Peyer's patch (tissue), 4 donors: ENCODE measurements at regions not wholly inside any gene's neighbourhood (a gene's known extent, or its start where the extent isn't known, plus 50 kb on each side); places are given as distances from the start of the nearest gene placed in this dataset.
"Not testable (repeated sequence)": the region's sequence is repeated elsewhere in the genome, so short reads cannot be mapped to it uniquely, and the experiment has no call there.

Source experiments
- DNase-seq, 3 donors: peaks; one replicate each; pipeline ENCODE4 v3.0.0-alpha.2; 2017 to 2019
- H3K27ac ChIP-seq, 4 donors: fragments of 200-600 bp; sonication (generic); one replicate each; pipeline ENCODE4 v1.5.1; 2016 to 2019
- H3K27me3 ChIP-seq, 2 donors: fragments of 200-600 bp; sonication (generic); one replicate each; pipeline ENCODE4 v1.5.1; 2019
- H3K36me3 ChIP-seq, 3 donors: fragments of 200-600 bp; sonication (generic); one replicate each; pipeline ENCODE4 v1.5.1; 2016 to 2019
- H3K4me1 ChIP-seq, 4 donors: fragments of 200-600 bp; sonication (generic); one replicate each; pipeline ENCODE4 v1.5.1; 2016 to 2019
- H3K4me3 ChIP-seq, 4 donors: fragments of 200-600 bp; sonication (generic); 1 replicate in 3 of 4; 2 replicates in 1 of 4; pipeline ENCODE4 v1.5.1; 2016 to 2019; ENCODE audit warnings: mild to moderate bottlenecking in 1 of 4
- H3K9me3 ChIP-seq, 4 donors: fragments of 200-600 bp; sonication (generic); one replicate each; pipeline ENCODE4 v1.5.1; 2016 to 2019; ENCODE audit warnings: mild to moderate bottlenecking in 1 of 4
- POLR2A ChIP-seq, 2 donors: fragments of 450-650 bp; IDR thresholded peaks; one replicate each; pipeline ENCODE4 v1.5.1; 2017; ENCODE audit warnings: antibody characterized with exemption in 2 of 2, mild to moderate bottlenecking in 2 of 2, moderate library complexity in 2 of 2
- TF ChIP-seq, protein P1 (sequence below), 6 experiments: fragments of 450-650 bp in 4 of 6; fragments of 200-600 bp in 2 of 6; sonication (generic) in 1 of 6; IDR thresholded peaks; one replicate each; pipeline ENCODE4 v1.5.1; 2017 to 2019; ENCODE audit warnings: antibody characterized with exemption in 6 of 6, mild to moderate bottlenecking in 3 of 6, moderate library complexity in 1 of 6

DNA sequence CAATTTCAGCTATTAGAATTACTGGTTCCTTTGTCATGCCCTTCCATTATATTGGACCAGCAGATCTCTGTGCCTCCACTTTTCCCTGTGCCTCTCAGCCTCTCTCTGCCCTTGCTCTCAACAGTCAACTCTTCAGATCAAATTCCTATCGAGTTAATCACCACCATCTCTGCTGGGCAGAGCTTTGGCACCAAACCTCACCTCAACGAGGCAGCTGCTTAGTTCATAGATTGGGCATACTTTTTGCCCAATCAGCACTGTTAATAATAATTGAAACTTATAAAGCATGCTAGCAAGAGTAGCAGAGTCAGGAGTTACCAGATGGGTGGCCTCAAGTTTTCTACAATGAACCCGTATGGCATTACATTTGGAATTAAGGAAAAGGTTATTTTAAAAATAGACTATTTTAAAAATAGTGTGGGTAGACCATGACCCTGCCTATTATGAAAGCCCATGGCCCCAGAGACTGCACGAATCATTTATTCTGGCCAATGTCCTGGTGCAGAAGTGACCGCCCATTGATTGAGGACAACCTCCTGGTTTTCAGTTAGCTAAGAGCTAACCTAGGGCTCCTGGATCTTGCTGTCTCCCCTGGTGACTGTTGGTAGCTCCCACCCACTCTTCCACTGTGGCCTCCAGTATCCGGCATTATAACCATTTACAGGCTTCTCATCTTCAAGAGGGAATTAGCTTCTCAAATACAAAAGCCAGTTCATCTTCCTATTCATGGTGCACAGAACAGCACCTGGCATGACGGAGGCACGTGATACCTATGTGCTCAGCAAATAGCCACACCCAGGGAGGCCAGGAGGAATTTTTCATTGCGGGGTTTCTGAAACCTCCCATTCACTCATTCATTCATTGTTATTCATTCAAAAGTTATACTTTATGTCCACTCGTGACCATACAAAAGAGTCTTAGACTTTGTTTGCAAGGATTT, 265.4 kb downstream of the INHBA start:
- no peak overlapping the region for H3K4me3 ChIP-seq
- no peaks in the 10 kb centered on the region for H3K36me3 ChIP-seq
- H3K27ac ChIP-seq = no peak overlapping the region
- H3K27me3 ChIP-seq = no peaks in the 10 kb centered on the region
- H3K9me3 ChIP-seq = no peaks in the 10 kb centered on the region
- no peak for TF ChIP-seq POLR2A (IDR thresholded peaks at IDR 0.05)
- TF ChIP-seq, protein P1, sequence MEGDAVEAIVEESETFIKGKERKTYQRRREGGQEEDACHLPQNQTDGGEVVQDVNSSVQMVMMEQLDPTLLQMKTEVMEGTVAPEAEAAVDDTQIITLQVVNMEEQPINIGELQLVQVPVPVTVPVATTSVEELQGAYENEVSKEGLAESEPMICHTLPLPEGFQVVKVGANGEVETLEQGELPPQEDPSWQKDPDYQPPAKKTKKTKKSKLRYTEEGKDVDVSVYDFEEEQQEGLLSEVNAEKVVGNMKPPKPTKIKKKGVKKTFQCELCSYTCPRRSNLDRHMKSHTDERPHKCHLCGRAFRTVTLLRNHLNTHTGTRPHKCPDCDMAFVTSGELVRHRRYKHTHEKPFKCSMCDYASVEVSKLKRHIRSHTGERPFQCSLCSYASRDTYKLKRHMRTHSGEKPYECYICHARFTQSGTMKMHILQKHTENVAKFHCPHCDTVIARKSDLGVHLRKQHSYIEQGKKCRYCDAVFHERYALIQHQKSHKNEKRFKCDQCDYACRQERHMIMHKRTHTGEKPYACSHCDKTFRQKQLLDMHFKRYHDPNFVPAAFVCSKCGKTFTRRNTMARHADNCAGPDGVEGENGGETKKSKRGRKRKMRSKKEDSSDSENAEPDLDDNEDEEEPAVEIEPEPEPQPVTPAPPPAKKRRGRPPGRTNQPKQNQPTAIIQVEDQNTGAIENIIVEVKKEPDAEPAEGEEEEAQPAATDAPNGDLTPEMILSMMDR (IDR thresholded peaks at IDR 0.05) = no peak
- no peak for DNase-seq
- H3K4me1 ChIP-seq = no peaks in the 10 kb centered on the region

DNA sequence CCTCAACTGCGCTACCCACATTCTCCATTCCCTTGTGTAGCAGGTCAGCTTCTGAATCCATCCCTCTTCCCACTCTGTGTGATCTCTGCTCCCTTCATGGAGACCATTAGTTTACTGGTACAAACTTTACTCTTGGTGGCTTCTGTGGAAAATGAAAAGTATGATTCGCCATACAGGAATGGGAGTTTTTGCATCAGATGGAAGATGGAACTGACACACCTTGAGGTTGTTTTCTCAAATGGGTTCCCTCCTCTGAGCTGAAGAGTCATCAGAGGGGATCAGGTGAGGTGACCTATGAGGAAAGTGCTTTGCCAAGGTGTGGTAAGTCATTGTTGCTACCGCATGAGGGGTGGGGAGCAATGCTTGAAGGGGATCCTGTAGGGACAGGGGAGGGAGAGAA, 266.8 kb downstream of the INHBA start:
- TF ChIP-seq, protein P1 (IDR thresholded peaks at IDR 0.05) = no peak
- no peak for TF ChIP-seq POLR2A (IDR thresholded peaks at IDR 0.05)
- Histone ChIP-seq H3K36me3 (no peaks in the 10 kb centered on the region), H3K27me3 (no peaks in the 10 kb centered on the region), H3K4me3 (no peak overlapping the region), H3K9me3 (no peaks in the 10 kb centered on the region), H3K27ac (no peak overlapping the region), H3K4me1 (no peaks in the 10 kb centered on the region)
- DNase-seq = no peak

DNA sequence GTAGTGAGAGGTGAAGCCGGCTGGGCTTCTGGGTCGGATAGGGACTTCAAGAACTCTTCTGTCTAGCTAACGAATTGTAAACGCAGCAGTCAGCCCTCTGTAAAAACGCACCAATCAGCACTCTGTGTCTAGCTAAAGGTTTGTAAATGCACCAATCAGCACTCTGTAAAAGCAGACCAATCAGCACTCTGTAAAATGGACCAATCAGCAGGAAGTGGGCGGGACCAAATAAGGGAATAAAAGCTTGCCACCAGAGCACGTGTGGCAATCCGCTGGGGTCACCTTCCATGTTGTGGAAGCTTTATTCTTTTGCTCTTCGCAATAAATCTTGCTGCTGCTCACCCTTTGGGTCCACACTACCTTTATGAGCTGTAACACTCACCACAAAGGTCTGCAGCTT, 267.9 kb downstream of the INHBA start:
- H3K27me3 ChIP-seq, DNase-seq, H3K27ac ChIP-seq, H3K4me3 ChIP-seq, H3K9me3 ChIP-seq, H3K4me1 ChIP-seq, H3K36me3 ChIP-seq: not testable (repeated sequence)

DNA sequence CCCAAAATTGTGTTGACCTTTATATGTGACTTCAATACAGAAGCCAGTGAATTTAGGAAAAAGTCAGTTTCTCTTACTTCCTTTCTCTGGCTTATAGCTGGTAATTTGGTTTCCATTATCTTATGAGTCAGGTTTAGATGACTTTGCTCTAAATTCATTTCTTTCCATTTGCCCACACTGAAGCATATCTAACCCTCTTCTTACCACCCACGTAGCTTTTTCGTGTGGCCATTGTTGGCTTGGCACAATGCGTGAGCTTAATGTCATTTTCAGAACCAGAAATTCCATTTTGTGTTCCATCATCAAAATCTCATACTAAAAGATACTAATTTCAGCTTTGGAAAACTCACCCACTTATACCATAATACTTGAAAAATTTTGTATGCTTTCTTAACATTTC, 271.2 kb downstream of the INHBA start:
- TF ChIP-seq, protein P1 (IDR thresholded peaks at IDR 0.05) = no peak
- no peak for TF ChIP-seq POLR2A (IDR thresholded peaks at IDR 0.05)
- DNase-seq = no peak
- Histone ChIP-seq H3K27me3 (no peaks in the 10 kb centered on the region), H3K36me3 (no peaks in the 10 kb centered on the region), H3K9me3 (no peaks in the 10 kb centered on the region), H3K4me1 (no peaks in the 10 kb centered on the region), H3K27ac (no peak overlapping the region), H3K4me3 (no peak overlapping the region)

DNA sequence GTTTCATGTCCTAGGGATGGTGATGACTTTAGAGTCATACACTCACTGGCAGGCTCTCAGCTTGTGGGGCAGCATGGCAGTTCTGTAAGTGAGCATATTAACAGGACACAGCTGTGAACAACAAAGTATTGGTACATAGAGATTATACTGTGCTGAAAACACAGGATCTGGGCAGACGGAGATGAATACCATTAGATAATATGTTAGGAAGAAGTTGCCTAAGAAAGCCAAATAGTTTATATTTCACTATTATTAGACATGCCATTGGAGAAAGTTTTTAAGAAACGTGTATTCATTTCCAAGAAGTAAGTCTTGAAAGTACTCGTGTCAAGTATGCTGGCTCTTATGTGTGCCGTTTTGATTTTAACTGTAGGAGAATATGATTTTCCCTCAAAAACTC, 274.5 kb downstream of the INHBA start:
- no peak for DNase-seq
- no peak overlapping the region for H3K27ac ChIP-seq
- TF ChIP-seq, protein P1 (IDR thresholded peaks at IDR 0.05) = no peak
- TF ChIP-seq POLR2A (IDR thresholded peaks at IDR 0.05) = no peak

DNA sequence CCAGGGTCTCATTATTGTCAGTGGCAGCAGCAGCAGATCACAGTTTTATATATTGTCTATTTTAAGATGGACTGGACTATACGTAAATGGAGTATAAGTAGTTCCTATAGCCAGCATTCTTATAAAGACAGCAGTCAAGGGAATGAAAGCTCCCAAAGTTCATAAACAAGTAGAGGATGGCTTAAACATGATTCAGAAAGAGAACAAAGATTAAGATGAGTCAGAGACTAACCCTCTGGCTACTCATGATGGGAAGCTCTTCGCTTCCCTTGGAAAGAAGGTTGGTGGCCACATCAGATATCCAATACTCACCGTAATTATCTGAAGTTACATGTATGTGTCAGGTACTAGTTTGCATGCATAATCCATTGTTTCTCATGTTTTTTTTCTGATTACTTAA, 277.0 kb downstream of the INHBA start:
- Histone ChIP-seq H3K9me3 (no peaks in the 10 kb centered on the region), H3K27ac (no peak overlapping the region), H3K4me3 (no peak overlapping the region), H3K27me3 (no peaks in the 10 kb centered on the region), H3K36me3 (no peaks in the 10 kb centered on the region), H3K4me1 (no peaks in the 10 kb centered on the region)
- no peak for DNase-seq
- TF ChIP-seq, protein P1 (IDR thresholded peaks at IDR 0.05) = no peak
- no peak for TF ChIP-seq POLR2A (IDR thresholded peaks at IDR 0.05)

More for the DNA sequence above, 274.5 kb downstream of the INHBA start:
- Histone ChIP-seq H3K9me3 (no peaks in the 10 kb centered on the region), H3K36me3 (no peaks in the 10 kb centered on the region), H3K4me3 (no peak overlapping the region), H3K27me3 (no peaks in the 10 kb centered on the region), H3K4me1 (no peaks in the 10 kb centered on the region)
